HEK293 (cell line): ENCODE measurements at regions not wholly inside any gene's neighbourhood (a gene's known extent, or its start where the extent isn't known, plus 50 kb on each side); places are given as distances from the start of the nearest gene placed in this dataset.

Source experiments
- CTCF ChIA-PET: fragments of 350-600 bp; formaldehyde crosslinking; extraction: SDS; loops from one replicate; lab custom pipeline; 2021; ENCODE audit warnings: antibody characterized with exemption; lab: Yijun Ruan, JAX
- POLR2A ChIA-PET: fragments of 300-600 bp; formaldehyde crosslinking; extraction: SDS; loops from one replicate; lab custom pipeline; 2020; ENCODE audit warnings: antibody characterized with exemption, inconsistent platforms; lab: Yijun Ruan, JAX
- H3K27ac ChIP-seq: fragments of 200-500 bp; sonication (Bioruptor generic); 2 replicates; pipeline ENCODE4 v1.5.1; 2014; ENCODE audit warnings: low read depth, low read length, control low read depth, inconsistent platforms; ENCODE audit errors: extremely low read depth
- H3K36me3 ChIP-seq, 2 experiments: fragments of 200-500 bp in 1 of 2; sonication (Bioruptor generic) in 1 of 2; 1 replicate in 1 of 2; 2 replicates in 1 of 2; pipeline ENCODE4 v1.5.1; 2014 to 2017; ENCODE audit warnings: inconsistent platforms in 2 of 2, low read length in 2 of 2; ENCODE audit not compliant: control insufficient read depth in 2 of 2, insufficient read depth in 1 of 2
- H3K4me1 ChIP-seq: fragments of 200-500 bp; sonication (Bioruptor generic); 2 replicates; pipeline ENCODE4 v1.5.1; 2014; ENCODE audit warnings: mild to moderate bottlenecking, low read length, inconsistent platforms; ENCODE audit not compliant: control insufficient read depth, insufficient read depth
- H3K4me3 ChIP-seq: 2 replicates; pipeline ENCODE4 v1.5.1; 2011; ENCODE audit warnings: low read depth, mild to moderate bottlenecking, control low read depth, low read length, moderate library complexity
- H3K9me3 ChIP-seq: fragments of 200-500 bp; sonication (Bioruptor generic); 2 replicates; pipeline ENCODE4 v1.5.1; 2014; ENCODE audit warnings: low read depth, low read length, inconsistent platforms; ENCODE audit not compliant: control insufficient read depth, insufficient read depth
- BCL11A ChIP-seq: fragments of 450-650 bp; formaldehyde crosslinking; IDR thresholded peaks from 2 replicates; pipeline ENCODE4 v1.5.1; 2016; ENCODE audit warnings: low read depth, missing biosample characterization, missing genetic modification characterization
- MEIS1 ChIP-seq: sonication (generic); formaldehyde crosslinking; IDR thresholded peaks from 2 replicates; pipeline ENCODE4 v1.8.1; 2022; ENCODE audit warnings: missing genetic modification reagents, mild to moderate bottlenecking, borderline replicate concordance
- SP2 ChIP-seq: fragments of 450-650 bp; formaldehyde crosslinking; IDR thresholded peaks from 2 replicates; pipeline ENCODE4 v1.5.1; 2016; ENCODE audit warnings: missing biosample characterization, missing genetic modification characterization
- SP7 ChIP-seq: fragments of 450-650 bp; formaldehyde crosslinking; IDR thresholded peaks from 2 replicates; pipeline ENCODE4 v1.5.1; 2016; ENCODE audit warnings: missing biosample characterization, missing genetic modification characterization
- TRIM28 ChIP-seq: IDR thresholded peaks from 2 replicates; pipeline ENCODE4 v1.6.1; 2011; ENCODE audit warnings: low read length, control low read depth, borderline replicate concordance
- ZBTB21 ChIP-seq: fragments of 450-650 bp; formaldehyde crosslinking; IDR thresholded peaks from 2 replicates; pipeline ENCODE4 v1.5.1; 2017; ENCODE audit warnings: missing biosample characterization, missing genetic modification characterization
- ZBTB48 ChIP-seq: fragments of 450-650 bp; formaldehyde crosslinking; IDR thresholded peaks from 2 replicates; pipeline ENCODE4 v1.5.1; 2016; ENCODE audit warnings: missing biosample characterization, missing genetic modification characterization
- ZEB2 ChIP-seq: fragments of 450-650 bp; formaldehyde crosslinking; IDR thresholded peaks from 2 replicates; pipeline ENCODE4 v1.5.1; 2016; ENCODE audit warnings: missing biosample characterization, missing genetic modification characterization
- ZNF138 ChIP-seq: fragments of 450-650 bp; formaldehyde crosslinking; IDR thresholded peaks from 2 replicates; pipeline ENCODE4 v1.5.1; 2016; ENCODE audit warnings: missing biosample characterization, missing genetic modification characterization, borderline replicate concordance
- ZNF16 ChIP-seq: fragments of 450-650 bp; formaldehyde crosslinking; IDR thresholded peaks from 2 replicates; pipeline ENCODE4 v1.5.1; 2016; ENCODE audit warnings: low read depth, missing biosample characterization, missing genetic modification characterization
- ZNF175 ChIP-seq: fragments of 450-650 bp; formaldehyde crosslinking; IDR thresholded peaks from 2 replicates; pipeline ENCODE4 v1.5.1; 2016; ENCODE audit warnings: missing biosample characterization, missing genetic modification characterization
- ZNF239 ChIP-seq: fragments of 450-650 bp; formaldehyde crosslinking; IDR thresholded peaks from 2 replicates; pipeline ENCODE4 v1.5.1; 2016; ENCODE audit warnings: missing biosample characterization, missing genetic modification characterization
- ZNF274 ChIP-seq, 2 experiments: fragments of 200-500 bp in 1 of 2; fragments of 450-650 bp in 1 of 2; sonication (Bioruptor generic) in 1 of 2; formaldehyde crosslinking in 1 of 2; IDR thresholded peaks; 2 replicates each; pipeline versions ENCODE4 v1.5.1 to v1.6.1; 2014 to 2016; ENCODE audit warnings: borderline replicate concordance in 1 of 2, inconsistent platforms in 1 of 2, low read length in 1 of 2, missing biosample characterization in 1 of 2, missing genetic modification characterization in 1 of 2
- ZNF311 ChIP-seq: fragments of 450-650 bp; formaldehyde crosslinking; IDR thresholded peaks from 2 replicates; pipeline ENCODE4 v1.5.1; 2017; ENCODE audit warnings: missing biosample characterization, missing genetic modification characterization, borderline replicate concordance
- ZNF654 ChIP-seq: fragments of 450-650 bp; formaldehyde crosslinking; IDR thresholded peaks from 2 replicates; pipeline ENCODE4 v1.5.1; 2016; ENCODE audit warnings: low read depth, missing biosample characterization, missing genetic modification characterization
- ZNF660 ChIP-seq: fragments of 450-650 bp; IDR thresholded peaks from 2 replicates; pipeline ENCODE4 v1.5.1; 2018; ENCODE audit warnings: missing biosample characterization, mild to moderate bottlenecking, missing genetic modification characterization
- ZNF777 ChIP-seq: fragments of 450-650 bp; formaldehyde crosslinking; IDR thresholded peaks from 2 replicates; pipeline ENCODE4 v1.5.1; 2017; ENCODE audit warnings: missing biosample characterization, missing genetic modification characterization, borderline replicate concordance
- TF ChIP-seq, protein P1 (sequence below): fragments of 450-650 bp; formaldehyde crosslinking; IDR thresholded peaks from 2 replicates; pipeline ENCODE4 v1.5.1; 2016; ENCODE audit warnings: missing biosample characterization, missing genetic modification characterization, low read depth
- TF ChIP-seq, protein P2 (sequence below): fragments of 450-650 bp; formaldehyde crosslinking; IDR thresholded peaks from 2 replicates; pipeline ENCODE4 v1.5.1; 2016; ENCODE audit warnings: missing biosample characterization, missing genetic modification characterization

DNA sequence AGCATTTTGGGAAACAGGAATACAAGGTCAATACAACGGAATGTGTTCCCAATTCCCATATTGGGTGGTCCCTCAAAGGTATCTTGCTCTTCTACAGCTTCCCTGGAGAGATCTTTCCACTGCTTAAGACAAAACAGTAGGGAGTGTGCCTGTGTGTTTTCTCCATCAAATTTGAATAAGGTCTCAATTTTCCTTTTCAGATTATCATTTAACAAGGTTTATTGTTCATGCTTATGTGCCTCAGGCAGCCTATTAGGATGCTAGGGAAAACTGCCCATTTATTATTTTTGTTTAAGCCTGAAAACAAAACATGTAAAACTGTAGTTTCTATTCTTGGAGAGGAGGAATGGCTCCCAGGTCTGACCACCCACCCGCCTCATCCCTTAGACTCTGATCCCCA is 622.7 kb downstream of the LMO4 start:
- TF ChIP-seq SP7: no peak
- no peak overlapping the region for H3K27ac ChIP-seq
- POLR2A ChIA-PET: no interaction called here
- no peaks in the 10 kb centered on the region for H3K36me3 ChIP-seq
- no peaks in the 10 kb centered on the region for H3K9me3 ChIP-seq
- H3K4me3 ChIP-seq: no peak overlapping the region
- no peaks in the 10 kb centered on the region for H3K4me1 ChIP-seq
- CTCF ChIA-PET: no interaction called here

DNA sequence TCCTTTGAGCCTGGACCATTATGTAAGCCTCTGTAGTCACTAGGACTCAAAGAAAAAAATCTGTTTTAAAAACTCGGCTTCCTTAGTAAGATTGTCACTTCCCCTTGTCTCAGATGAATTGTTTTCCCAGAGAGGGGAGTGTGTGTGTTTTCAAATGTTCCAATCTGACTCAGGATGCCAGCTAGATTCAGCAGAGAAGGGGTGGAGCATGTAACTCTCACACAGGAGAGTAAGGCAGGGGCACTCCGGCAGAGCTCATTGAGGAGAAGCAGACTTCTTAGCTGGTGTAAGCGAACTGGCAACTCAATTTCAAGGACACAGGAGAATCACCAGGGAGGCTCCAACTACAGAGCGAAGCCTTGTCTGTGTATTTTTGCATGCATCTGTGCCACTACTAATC is 623.2 kb downstream of the LMO4 start:
- CTCF ChIA-PET: no interaction called here
- no peaks in the 10 kb centered on the region for H3K9me3 ChIP-seq
- 0 out of 2 replicates have a peak, but pooled peaks have one; percentile 25 for TF ChIP-seq TRIM28
- TF ChIP-seq SP2: no peak
- no peaks in the 10 kb centered on the region for H3K36me3 ChIP-seq
- H3K27ac ChIP-seq: no peak overlapping the region
- POLR2A ChIA-PET: no interaction called here
- no peaks in the 10 kb centered on the region for H3K4me1 ChIP-seq
- no peak overlapping the region for H3K4me3 ChIP-seq

DNA sequence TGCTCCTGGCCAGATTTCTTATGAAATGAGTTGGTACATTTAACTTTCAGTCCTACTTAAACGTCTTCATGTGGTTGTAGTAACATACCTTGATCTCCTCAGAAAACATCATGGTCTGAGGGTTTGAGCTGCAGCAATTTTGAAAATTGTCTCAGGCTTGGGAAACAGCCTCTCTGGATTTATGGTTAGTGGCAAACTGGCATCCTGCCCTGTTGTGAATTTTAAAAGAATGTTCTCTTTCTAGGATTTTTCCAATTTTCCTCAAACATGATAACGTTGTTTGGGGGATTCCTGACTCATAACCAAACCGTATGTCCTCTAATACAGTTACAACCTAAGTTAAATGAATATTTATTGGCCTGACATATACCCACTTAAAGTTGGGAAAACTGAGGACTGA is 624.4 kb downstream of the LMO4 start:
- no peaks in the 10 kb centered on the region for H3K4me1 ChIP-seq
- ChIA-PET CTCF (interaction anchor here (0.6 to 2.2 kb wide), 37 partner anchors 8 to 660 kb away, joined by 3 to 12 read pairs (median 4); no protein-coding TSS in a partner anchor), POLR2A (interaction anchor here (0.6 kb wide), 1 partner anchor 625 kb away, joined by 3 read pairs; the partner anchor contains the start of gene LMO4)
- no peaks in the 10 kb centered on the region for H3K9me3 ChIP-seq
- H3K4me3 ChIP-seq: no peak overlapping the region
- no peak overlapping the region for H3K27ac ChIP-seq
- H3K36me3 ChIP-seq: no peaks in the 10 kb centered on the region
- no peak for TF ChIP-seq ZNF16 (tag by site-specific recombination)
- TF ChIP-seq ZEB2 (tag by site-specific recombination): no peak
- TF ChIP-seq ZNF777: no peak
- TF ChIP-seq ZBTB21 (tag by site-specific recombination): no peak
- no peak for TF ChIP-seq ZNF175
- TF ChIP-seq ZNF660: no peak
- no peak for TF ChIP-seq ZNF138 (tag by site-specific recombination)
- no peak for TF ChIP-seq MEIS1 (CRISPR knock-in tag)
- TF ChIP-seq, protein P1, sequence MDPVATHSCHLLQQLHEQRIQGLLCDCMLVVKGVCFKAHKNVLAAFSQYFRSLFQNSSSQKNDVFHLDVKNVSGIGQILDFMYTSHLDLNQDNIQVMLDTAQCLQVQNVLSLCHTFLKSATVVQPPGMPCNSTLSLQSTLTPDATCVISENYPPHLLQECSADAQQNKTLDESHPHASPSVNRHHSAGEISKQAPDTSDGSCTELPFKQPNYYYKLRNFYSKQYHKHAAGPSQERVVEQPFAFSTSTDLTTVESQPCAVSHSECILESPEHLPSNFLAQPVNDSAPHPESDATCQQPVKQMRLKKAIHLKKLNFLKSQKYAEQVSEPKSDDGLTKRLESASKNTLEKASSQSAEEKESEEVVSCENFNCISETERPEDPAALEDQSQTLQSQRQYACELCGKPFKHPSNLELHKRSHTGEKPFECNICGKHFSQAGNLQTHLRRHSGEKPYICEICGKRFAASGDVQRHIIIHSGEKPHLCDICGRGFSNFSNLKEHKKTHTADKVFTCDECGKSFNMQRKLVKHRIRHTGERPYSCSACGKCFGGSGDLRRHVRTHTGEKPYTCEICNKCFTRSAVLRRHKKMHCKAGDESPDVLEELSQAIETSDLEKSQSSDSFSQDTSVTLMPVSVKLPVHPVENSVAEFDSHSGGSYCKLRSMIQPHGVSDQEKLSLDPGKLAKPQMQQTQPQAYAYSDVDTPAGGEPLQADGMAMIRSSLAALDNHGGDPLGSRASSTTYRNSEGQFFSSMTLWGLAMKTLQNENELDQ: no peak
- TF ChIP-seq BCL11A (tag by site-specific recombination): no peak
- no peak for TF ChIP-seq ZNF239 (tag by site-specific recombination)
- no peak for TF ChIP-seq ZNF274 (IDR thresholded peaks at IDR 0.05; ENCODE audit: low read length)
- TF ChIP-seq ZNF274 (tag by site-specific recombination; IDR thresholded peaks at IDR 0.05; ENCODE audit: borderline replicate concordance): no peak
- TF ChIP-seq, all 188 proteins: peak for 0

DNA sequence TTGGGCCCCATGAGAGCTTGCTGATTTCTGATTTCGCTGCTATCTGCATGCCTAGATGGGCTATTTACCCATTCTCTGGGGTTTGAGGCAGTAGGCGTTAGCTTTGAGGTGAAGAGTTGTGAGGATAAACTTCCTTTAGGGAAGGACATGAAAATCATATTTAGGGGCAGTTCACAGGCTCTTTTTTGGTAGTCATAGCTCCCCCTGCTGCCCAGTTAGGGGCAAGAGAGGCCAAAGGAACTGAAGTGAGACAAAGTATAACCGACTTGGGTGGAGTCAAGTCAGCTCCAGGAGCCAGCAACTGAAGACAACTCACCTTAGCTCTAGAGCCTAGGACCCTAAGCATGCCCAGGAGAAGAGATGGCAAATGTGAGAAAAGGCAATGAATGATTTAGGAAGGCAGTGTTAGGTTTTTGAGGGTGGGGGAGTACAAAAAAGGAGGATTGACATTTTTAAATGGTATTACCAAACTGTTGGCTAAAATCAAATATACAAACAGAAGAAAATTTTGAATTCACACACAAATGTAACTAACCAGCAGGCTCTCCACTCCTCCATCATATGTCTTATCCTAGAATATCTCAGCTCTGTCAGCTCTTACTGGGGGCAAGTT is 625.2 kb downstream of the LMO4 start:
- H3K9me3 ChIP-seq: no peaks in the 10 kb centered on the region
- H3K27ac ChIP-seq: no peak overlapping the region
- no peaks in the 10 kb centered on the region for H3K36me3 ChIP-seq
- no peak overlapping the region for H3K4me3 ChIP-seq
- ChIA-PET POLR2A (interaction anchor here (0.6 kb wide), 1 partner anchor 625 kb away, joined by 3 read pairs; the partner anchor contains the start of gene LMO4), CTCF (interaction anchor here (0.6 to 2.2 kb wide), 44 partner anchors 9 to 1011 kb away, joined by 3 to 12 read pairs (median 3); no protein-coding TSS in a partner anchor)
- no peaks in the 10 kb centered on the region for H3K4me1 ChIP-seq
- TF ChIP-seq ZNF654 (peak; percentile 74), ZBTB48 (tag by site-specific recombination) (peak; percentile 69), ZNF311 (no peak)
- TF ChIP-seq, protein P2, sequence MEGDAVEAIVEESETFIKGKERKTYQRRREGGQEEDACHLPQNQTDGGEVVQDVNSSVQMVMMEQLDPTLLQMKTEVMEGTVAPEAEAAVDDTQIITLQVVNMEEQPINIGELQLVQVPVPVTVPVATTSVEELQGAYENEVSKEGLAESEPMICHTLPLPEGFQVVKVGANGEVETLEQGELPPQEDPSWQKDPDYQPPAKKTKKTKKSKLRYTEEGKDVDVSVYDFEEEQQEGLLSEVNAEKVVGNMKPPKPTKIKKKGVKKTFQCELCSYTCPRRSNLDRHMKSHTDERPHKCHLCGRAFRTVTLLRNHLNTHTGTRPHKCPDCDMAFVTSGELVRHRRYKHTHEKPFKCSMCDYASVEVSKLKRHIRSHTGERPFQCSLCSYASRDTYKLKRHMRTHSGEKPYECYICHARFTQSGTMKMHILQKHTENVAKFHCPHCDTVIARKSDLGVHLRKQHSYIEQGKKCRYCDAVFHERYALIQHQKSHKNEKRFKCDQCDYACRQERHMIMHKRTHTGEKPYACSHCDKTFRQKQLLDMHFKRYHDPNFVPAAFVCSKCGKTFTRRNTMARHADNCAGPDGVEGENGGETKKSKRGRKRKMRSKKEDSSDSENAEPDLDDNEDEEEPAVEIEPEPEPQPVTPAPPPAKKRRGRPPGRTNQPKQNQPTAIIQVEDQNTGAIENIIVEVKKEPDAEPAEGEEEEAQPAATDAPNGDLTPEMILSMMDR (tag by site-specific recombination): peak; percentile 59
